Activated CD4-positive, CD25-positive, alpha-beta regulatory T cell treated with anti-CD3 and anti-CD28 coated beads, Interleukin-2, amount 50 U/mL, for 24 hours (primary cell): ENCODE measurements at regions not wholly inside any gene's neighbourhood (a gene's known extent, or its start where the extent isn't known, plus 50 kb on each side); places are given as distances from the start of the nearest gene placed in this dataset.

ENCODE experiments used
- ATAC-seq, 2 donors: fragments of 150-1000 bp; cut with Tn5 transposase; one replicate each; pipeline ENCODE4 v1.10.0; 2021; ENCODE audit warnings: mild to moderate bottlenecking in 1 of 2, moderate library complexity in 1 of 2

DNA sequence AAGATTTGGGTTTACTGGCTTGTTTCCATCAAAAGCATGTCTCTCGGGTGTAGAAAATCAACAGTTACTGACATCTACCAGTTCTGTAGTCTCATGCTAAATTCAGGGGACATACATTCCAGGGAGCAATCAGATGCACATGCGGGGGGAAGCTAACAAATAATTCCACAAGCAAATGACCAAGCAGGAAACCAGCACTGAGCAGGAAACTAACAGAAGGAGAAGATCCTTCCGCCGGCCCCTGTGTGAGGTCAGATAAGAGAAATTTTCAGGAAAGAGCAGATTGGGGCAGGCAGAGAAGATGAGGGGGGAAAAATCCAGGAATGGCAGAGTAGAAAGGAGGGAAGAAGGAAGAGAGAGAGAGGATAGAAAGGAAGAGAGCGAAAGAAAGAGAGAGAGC is 127.6 kb upstream of the TMCC3 start:
- no peak for ATAC-seq

DNA sequence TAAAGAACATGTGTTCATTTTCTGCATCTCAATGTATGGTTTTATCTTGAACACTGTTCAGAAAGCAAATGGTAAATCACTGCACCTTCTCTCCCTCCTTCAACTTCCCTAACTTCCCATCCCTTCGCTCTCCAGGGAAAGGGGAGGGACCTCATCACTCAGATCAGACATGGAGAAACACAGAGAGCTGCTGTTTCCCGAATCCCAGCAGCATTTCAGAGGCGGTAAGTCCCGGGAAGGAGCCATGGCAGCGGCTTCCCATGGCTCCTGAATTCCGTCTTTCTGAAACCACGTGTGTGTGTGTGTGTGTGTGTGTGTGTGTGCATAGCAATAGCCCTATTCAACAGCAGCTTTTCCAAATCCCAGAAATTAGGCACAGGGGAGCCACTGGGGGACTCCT is 125.4 kb upstream of the TMCC3 start:
- no peak for ATAC-seq

DNA sequence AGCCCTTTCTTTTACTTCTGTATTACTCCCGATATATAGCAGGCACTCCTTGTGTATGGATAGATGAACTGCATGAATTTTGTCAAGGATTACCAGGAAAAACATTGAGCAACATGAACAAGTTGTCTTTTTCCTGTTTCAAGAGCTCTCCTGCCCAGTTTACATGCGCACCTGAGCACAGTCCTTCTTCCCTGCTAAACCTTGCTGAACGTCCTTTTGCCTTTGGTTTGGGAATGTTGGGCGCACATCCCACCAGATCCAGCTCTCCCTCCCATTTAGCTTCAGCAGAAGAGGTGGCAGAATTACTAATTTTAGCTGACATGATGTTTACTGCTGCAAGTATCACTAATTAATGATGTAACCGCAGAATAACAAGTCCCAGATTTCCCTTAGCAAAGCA is 121.4 kb upstream of the TMCC3 start:
- no peak for ATAC-seq

DNA sequence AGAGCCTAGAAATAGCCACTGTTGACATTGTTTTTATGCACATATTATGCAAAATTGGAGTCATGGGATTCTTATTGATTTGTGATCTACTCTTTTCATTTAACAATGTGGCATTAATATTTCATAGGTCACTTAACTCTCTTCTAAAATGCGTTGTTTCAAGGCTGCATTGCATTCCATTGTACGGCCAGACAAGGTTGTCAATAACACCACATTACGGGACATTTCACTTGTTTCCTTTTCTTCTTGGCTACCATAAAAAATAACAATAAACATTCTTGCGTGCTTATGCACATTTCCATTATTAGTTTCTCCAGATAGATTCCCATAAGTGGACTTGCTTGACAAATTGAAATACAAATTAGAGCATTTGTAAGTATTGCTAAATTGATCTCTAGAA is 120.8 kb upstream of the TMCC3 start:
- no peak for ATAC-seq

DNA sequence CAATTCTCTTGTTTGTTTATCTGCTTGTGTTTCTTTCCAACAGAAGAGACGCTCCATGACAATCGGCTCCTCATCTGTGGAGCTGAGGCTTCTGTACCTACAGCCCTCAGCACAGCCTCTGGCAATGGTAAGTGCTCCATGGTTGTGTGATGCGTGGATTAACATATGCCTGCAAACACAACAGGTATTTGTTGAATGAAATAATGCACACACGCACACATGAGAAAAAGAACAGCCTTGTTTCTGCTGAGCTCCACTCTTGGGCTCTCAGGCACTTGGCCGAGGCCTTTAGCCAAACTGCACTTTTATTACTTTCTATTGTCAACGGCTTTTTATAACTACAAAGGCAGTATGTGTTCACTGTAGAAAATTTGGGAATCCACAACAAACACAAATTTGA is 120.4 kb upstream of the TMCC3 start:
- ATAC-seq: no peak

DNA sequence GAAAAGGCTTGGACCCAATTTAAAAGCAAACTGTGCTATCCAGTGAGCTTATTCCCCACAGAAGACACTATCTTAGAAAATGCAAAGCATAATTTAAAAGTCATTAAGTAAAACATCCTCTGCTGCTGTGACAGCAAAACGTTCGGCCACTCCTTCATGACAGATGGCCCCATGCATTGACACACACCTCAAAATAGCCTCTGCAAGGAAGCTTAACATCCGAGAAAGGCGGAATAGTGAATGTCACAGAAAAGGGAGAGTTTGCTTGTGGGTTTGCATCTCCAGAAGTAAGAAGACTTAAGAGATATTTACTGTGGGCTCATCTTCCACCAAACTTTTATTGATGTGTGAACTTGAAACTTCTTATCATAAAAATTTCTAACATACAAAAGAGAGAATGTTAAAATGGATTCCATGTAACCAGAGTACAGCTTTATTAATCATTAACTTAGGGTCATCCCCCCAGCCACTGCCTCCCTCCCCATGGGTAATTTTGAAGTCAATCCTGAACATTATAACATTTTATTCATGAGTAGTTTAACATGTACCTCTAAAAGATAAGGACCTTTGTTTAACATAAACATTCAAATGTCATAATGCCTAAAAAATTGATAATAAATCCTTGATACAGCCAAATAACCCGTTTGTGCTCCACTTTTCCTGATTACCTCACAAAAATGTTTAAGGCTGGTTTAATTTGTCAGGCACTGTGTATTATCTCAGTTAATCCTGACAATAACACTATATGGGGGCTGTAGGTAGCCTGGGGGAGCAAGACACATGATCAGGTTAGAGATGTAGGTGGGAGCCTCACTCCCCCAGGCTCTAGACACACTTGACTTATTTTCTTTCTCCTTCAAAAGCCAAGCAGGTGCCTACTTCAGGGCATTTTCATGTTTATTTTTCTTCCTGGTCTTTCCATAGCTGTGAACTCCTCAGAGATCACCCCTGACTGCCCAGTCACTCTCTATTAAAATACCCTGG is 119.7 kb upstream of the TMCC3 start:
- no peak for ATAC-seq

DNA sequence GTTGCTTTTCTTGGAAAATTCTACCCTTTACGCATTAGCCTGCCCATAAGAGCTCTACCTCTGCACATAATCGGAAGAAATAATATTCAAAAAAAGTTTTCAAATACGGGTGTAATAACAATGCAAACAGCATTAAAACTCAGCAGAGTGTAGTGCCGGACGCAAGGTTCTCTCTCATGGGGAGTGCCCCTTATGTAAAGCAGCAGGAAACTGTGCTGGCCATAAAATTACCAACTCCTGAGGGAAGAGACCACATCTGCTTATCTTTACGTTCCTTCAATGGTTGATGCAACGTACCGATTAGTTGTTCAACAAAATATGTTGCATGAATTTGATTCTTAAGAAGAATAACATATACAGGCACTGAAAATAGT is 118.7 kb upstream of the TMCC3 start:
- no peak for ATAC-seq

DNA sequence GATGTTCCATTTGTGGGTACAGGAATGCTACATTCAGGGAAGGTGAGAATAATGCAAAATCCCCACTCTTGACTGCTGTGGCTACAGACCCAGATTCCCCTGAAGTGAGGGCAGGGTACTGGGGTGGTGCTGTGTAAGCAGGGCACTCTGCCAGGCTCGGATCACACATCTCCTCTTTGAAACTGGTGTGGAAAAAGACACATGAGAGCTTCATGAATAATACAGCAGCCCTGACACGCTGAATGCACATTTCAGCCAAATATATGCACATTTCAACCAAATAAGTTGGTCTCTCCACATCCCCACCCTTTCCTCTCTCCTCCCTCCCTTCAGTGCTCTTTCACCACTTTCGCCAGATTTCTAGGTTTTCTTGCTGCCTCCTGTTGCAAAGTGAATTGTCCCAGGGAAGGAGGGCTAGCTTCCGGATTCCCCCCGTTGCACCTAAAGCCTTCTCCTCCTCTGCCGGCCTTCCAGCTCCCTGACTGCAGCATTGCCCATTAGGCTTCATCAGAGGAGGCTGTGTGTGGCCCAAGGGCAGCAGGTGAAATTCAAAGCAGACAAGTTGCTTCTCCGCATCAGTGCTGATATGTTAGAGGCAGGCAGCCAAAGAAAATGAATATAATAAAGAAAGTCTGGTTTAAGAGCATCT is 118.2 kb upstream of the TMCC3 start:
- no peak for ATAC-seq

DNA sequence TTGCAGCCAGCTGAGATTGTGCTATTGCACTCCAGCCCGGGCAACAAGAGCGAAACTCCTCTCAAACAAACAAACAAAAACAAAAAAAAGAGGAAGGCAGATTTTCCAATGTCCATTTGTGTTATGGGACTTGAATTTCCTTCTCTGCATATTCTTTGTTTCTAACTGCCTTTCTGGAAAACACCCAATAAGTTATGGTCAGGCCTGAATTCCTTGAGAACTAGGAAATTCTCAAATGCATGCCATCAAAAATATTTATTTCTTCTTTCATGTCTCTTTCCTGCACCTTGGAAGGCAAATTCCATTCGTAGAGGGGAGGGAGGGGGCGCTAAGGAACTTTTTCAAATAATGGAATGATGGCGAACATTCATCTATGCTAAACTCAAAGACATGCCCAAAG is 117.6 kb upstream of the TMCC3 start:
- no peak for ATAC-seq

DNA sequence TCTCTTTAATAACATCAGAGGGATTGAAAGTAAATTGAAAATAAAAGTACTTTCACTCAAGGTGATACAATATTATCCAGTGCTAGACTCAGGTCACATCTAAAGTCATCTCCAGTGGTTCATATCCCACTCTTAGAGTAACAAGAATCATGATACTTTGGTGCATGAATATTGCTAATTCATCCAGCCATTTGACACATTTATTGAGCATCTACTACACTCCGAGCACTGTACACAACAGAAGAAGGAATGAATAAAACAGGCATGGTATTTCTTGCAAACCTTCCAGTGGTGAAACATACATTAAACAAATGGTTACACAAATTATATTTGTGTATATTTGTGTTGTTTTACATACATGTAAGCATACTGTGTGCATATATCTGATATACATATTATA is 116.0 kb upstream of the TMCC3 start:
- no peak for ATAC-seq

DNA sequence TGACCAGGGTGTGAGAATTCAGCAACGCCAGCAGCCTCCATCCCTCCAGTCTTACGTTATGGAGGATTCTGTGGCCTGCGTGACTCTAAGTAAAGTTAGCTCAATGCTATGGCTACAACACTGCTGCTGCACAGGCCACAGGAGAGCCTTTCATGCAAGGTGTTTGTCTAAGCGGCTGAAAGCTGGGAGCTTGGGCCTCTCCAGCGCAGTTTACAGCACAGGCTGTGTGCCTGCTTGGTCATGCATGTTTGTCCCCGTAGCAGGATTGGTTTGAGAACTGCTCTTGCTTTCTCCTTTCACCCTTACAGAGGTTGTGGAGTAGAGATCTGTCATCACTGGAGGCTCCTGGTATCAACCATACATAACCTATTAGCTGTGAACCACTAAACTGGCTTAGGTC is 113.1 kb upstream of the TMCC3 start:
- ATAC-seq: no peak

DNA sequence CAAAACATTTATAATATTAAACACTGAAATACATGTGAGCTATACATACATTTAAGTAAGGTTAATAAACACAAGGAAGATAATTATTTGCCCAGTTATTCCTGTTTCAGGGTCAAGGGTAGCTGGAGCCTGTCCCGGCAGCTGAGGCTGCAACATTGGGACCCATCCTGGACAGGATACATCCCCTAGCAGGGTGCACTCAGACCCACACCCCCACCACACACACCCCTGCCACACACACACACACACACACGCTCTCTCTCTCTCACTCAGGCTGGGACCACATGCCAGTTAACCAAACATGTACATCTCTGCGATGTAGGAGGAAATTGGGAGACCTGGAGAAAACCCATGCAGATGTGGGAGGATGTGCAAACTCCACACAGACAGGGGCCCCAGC is 112.6 kb upstream of the TMCC3 start:
- no peak for ATAC-seq

DNA sequence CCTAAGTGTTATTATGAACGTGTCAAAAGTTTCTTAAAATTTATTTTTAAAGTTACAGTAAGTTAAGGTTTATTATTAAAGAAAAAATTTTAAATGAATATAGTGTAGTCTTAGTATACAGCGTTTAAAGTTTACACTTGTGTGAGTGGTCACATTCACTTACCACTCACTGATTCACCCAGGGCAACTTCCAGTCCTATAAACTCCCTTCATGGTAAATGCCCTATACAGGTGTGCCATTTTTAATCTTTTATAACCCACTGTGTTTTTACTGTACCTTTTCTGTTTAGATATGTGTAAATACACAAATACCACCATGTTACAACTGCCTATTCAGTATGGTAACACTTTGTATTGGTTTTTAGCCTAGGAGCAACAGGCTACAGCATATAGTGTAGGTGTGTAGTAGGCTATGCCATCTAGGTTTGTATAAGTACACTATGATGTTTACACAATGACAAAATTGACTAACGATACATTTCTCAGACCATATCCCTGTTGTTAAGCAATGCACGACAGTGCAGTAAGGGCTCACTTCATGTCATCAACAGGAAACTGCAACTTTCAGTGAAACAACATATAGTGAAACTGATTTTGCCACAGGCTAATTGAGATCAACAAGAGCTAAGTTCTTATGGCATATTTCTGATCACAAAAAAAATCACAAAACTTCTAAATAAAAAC is 112.0 kb upstream of the TMCC3 start:
- ATAC-seq: peak in 1 of 2 donors; percentile 33

DNA sequence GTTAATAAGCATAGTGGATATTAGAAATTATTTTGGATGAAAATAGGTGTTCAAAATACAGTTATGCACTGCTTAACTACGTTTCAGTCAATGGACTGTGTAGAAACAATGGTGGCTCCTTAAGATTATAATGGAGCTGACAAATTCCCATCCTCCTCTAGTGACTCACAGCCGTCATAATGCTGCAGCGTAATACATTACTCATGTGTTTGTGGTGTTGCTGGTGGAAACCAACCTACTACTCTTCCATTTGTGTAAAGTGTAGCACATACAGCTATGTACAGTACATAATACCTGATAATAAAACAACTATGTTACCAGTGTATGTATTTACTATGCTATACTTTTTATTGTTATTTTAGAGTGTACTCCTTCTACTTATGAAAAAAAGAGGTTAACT is 111.2 kb upstream of the TMCC3 start:
- ATAC-seq: peak; percentile 44 to 63

DNA sequence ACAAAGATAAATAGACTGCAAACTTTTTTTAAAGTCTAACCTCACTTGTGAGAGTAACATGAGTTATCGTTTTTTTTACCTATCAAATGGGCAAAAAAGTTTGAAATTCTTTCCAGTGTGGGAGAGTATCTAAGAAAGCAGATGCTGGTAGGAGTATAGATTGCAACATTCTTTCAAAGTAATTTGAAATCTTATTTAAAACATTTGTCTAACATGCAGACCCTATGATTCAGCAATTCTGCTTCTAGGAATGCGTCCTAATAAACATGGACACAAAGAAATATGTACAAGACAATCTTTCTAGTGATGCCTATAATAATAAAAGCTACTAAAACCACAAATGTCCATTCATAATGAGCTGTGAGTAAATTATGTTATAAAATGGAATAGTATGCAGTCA is 110.4 kb upstream of the TMCC3 start:
- ATAC-seq: no peak

DNA sequence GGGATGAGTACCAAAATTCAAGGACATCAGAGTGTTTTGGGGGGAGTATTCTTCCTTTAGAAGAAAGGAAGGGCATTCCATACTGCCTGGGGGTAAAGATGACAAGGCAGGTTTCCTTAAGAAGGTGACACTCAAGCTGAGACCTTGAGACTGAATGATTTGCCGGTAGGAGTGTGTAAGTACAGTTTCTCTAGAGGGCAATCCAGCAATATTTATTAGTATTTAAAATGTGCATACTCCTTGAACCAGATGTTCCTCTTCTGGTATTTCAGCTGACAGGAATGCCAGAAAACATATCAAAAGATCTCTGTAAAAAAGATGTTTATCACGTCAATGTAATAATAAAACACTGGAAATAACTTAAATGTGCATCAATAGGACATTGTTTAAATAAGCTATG is 106.4 kb upstream of the TMCC3 start:
- ATAC-seq: no peak

DNA sequence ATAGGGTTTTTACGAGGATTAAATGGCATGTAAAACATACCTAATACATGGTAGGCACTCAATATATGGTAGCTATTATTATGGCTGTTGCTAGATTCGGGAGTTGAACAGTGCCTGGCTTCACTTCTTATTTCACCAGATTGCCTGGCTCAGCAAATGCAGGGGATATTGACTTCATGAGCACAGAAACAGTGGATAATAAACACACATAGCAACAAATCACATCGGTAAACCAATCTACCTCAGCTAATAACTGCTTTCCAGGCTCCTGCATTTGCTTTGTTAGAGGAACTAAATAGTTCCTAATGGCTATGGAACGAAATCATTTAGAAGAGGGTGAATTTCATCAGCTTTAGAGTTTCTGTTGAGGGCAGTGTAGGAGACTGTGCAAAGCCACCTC is 105.2 kb upstream of the TMCC3 start:
- ATAC-seq: no peak

DNA sequence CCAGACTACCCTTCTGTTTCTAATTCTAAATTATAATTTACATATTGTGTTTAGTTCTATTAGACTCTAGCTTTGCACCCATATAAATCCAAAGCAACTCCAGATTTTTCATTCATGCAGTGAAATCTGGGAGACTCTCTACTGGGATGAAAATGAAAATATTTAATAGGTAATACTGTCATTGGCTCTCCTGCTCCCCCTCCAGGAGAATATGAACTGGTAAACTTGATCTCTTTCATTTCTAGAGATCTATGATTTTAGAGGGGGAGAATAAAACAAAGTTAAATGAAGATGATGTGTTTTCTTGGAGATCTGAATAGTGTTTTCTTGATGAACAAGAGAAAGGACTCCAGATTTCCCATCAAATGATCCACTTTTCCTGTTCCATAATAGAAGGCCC is 104.3 kb upstream of the TMCC3 start:
- no peak for ATAC-seq

DNA sequence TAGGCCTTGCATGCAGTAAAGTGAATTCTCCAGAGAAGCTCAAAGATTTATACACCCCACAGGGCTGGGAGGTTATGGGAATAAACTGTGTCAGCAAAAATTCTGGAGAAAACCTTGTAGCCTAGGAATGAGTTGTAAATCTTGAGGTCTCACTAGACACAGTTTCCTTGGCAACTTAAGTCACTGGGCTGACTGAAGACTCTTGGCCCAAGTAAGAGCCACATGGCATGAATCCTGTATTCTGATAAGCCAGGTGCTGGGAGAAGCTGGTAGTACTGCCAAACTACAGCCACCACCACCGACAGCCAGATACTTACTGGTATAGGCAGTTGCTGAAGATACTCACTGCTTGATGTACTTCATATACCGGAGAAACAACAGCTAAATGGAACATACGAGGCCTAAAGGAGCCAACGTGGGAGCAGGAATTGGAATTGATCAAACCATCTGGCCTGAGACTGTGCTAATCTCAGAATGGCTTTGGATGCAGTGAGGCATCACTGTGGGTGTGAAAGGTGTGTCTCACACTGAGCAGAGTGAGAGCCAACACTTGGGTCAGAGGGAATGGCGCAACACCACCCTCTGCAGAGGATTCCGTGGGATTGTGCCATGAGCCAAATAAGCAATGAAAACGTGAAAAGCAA is 102.8 kb upstream of the TMCC3 start:
- ATAC-seq: no peak

DNA sequence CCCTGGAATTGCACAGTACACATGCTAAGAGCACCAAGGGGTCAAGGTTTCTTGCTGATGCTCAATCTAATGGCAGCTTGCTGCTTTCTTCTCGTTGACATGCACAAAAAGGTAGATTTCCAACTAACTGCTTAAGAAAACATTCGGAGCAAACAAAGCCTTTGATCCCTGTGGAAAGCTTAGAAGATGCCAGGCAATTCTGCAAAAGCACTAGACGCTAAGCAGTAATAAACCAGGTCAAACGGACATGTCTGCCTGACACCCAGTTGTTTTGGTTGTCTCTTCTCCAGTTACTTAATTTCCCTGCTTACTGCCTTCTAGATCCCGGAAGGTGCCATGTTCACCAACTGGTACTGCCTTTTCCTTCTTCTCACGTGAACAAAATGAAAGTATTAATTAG is 100.5 kb upstream of the TMCC3 start:
- ATAC-seq: no peak

DNA sequence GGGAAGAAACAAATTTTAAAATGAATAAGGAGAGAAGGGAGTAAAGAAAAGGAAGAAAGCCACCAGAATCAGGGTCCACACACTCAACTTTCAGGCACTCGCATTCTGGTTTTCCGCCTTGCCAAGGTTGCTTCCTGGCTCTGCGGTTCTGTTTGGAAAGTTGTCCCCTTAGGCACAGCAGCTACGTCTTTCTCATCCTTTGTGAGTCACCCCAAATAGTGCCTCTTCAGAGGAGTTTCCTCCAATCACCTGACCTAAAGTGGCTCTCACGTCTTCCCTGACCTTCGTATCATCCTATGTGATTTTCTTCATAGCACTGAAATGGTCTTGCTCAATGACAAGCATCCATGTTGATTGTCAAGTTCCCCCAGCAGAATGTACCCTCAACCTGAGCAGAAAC is 99.5 kb upstream of the TMCC3 start:
- ATAC-seq: no peak

DNA sequence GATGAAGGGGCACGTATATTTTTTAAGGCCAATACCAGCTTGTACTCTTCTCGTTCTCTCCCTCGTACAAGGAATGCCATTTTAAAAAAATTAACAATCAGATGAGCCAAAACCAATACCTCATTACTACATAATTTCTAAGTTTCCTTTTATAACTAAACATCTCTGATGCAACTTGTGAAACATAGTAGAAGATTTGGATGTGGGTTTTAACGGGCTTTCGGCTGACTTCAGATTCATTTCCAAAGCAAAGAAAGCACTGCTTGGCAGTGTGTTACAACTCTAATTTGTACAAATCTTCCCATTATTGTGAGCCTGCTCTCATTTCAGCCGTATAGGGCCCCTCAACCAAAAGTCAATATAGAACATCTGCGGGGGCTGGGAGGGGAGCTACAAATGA is 99.1 kb upstream of the TMCC3 start:
- ATAC-seq: no peak

DNA sequence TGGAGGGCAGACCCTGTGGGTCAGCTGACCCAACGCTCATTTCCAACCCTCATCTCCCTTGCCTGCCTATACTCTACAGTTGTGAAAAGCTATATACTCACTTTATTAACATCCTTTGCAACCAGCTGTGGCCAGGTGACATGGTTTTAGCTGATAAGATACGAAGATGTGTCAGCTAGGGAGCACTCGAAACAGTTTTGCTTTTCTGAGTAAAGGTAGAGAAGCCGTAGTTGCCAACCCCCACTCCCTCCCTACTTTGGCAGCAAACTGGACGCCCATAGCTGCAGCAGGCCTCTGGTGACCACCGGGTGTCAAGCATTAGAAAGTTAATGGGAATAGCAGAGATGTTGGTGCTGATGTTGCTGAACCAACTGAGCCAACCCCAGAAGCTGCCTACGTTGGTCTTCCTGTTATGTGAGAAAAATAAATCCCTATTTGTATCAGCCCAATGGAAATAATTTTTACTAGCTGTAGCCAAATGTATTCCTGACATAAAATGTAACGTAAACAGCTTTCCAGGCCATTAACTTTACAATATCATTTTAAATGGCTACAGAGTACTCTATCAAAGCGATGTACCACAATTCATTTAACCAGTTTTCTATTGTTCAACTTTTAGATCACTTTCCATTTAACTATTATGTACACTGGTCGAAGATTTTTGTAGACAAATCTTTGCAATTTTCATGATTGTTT is 98.5 kb upstream of the TMCC3 start:
- no peak for ATAC-seq
